ENCODE measurements at regions not wholly inside any gene's neighbourhood (a gene's known extent, or its start where the extent isn't known, plus 50 kb on each side); places are given as distances from the start of the nearest gene placed in this dataset.
"Not testable (repeated sequence)": the region's sequence is repeated elsewhere in the genome, so short reads cannot be mapped to it uniquely, and the experiment has no call there.

DNA sequence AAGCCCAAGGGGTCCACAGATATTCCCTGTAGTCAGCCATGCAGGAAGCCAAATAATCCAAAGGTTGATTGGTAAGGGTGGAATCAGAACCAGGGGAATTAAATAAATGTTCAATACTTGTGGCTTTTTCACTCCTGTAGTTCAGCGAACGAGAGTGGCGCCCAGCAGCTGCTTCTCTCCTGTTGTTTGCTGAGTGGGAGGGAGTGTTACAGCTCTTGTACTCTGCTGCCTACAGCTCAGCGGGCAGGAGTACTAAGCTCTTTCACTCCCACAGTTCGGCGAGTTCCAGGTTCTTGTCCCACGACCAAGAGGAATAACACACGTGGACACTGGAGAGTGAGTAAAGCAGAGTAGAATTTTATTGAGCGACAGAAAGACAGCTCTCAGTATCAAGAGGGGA is 105.9 kb downstream of the MOBP start:
- ATAC-seq (no peak), DNase-seq (no peak)
- Histone ChIP-seq H3K9me3 (no peaks in the 10 kb centered on the region), H3K4me3 (no peak overlapping the region), H3K36me3 (no peaks in the 10 kb centered on the region), H3K27me3 (no peaks in the 10 kb centered on the region), H3K4me1 (peaks cover 0 to 11% (median 0%) of the 10 kb centered on the region in 12 donors), H3K27ac (no peak overlapping the region)
- WGBS, 4 donors: 82 to 90% (median 87%) methylated on average over 9 of the region's 9 CpGs
- TF ChIP-seq, protein P1, sequence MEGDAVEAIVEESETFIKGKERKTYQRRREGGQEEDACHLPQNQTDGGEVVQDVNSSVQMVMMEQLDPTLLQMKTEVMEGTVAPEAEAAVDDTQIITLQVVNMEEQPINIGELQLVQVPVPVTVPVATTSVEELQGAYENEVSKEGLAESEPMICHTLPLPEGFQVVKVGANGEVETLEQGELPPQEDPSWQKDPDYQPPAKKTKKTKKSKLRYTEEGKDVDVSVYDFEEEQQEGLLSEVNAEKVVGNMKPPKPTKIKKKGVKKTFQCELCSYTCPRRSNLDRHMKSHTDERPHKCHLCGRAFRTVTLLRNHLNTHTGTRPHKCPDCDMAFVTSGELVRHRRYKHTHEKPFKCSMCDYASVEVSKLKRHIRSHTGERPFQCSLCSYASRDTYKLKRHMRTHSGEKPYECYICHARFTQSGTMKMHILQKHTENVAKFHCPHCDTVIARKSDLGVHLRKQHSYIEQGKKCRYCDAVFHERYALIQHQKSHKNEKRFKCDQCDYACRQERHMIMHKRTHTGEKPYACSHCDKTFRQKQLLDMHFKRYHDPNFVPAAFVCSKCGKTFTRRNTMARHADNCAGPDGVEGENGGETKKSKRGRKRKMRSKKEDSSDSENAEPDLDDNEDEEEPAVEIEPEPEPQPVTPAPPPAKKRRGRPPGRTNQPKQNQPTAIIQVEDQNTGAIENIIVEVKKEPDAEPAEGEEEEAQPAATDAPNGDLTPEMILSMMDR (IDR thresholded peaks at IDR 0.05): no peak
- no peak for TF ChIP-seq POLR2A (IDR thresholded peaks at IDR 0.05)
- intact Hi-C loops (cut with DNase I): no loop called here

DNA sequence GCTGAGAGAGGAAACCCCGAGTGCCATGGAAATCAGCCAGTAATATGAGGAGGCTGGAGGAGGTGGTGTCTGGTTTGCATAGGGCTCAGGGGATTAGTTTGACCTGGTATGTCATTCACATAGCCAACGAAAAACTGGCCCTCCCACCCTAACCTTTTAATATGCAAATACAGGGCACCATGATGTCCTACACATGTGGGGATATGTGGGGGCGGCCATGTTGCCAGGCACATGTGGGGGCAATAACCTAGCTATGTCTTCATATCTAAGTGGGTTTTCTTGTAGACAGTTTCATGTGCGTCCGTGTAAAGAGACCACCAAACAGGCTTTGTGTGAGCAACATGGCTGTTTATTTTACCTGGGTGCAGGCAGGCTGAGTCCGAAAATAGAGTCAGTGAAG is 110.1 kb downstream of the MOBP start:
- intact Hi-C loops (cut with DNase I): no loop called here

DNA sequence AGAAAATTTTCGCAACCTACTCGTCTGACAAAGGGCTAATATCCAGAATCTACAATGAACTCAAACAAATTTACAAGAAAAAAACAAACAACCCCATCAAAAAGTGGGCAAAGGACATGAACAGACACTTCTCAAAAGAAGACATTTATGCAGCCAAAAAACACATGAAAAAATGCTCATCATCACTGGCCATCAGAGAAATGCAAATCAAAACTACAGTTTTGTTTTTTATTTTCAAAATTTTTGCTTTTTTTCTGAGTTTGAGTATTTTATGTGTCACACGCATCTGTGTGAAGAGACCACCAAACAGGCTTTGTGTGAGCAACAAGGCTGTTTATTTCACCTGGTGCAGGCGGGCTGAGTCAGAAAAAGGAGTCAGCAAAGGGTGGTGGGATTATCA is 118.7 kb downstream of the MOBP start:
- intact Hi-C loops (cut with DNase I): not testable (repeated sequence)

More for the DNA sequence above, 110.1 kb downstream of the MOBP start:
- 64 to 75% (median 70%) methylated on average over 6 of the region's 6 CpGs for WGBS, 4 donors
- TF ChIP-seq, protein P1 (IDR thresholded peaks at IDR 0.05): no peak
- no peak for TF ChIP-seq POLR2A (IDR thresholded peaks at IDR 0.05)
- H3K27ac ChIP-seq: no peak overlapping the region
- H3K9me3 ChIP-seq: no peaks in the 10 kb centered on the region
- H3K36me3 ChIP-seq: no peaks in the 10 kb centered on the region
- H3K4me1 ChIP-seq: no peaks in the 10 kb centered on the region
- no peak overlapping the region for H3K4me3 ChIP-seq
- H3K27me3 ChIP-seq: no peaks in the 10 kb centered on the region
- DNase-seq (no peak), ATAC-seq (no peak)

DNA sequence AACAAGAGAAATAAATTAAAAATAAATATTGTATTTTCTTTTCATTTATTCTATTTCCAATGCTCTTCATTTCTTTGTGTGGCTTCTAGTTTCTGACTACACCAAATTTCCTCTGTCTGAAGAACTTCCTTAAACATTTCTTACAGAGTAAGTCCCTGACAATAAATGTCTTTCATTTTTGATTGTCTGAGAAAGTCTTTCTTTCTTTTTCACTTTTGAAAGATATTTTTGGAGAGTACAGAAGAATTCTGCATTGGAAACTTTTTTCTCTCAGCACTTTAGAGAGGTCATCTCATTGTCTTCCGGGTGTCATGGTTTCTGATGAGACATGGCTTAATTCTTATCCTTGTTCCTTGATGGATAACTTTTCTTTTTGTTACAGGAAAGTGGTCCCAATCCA is 119.6 kb downstream of the MOBP start:
- H3K9me3 ChIP-seq: peaks cover 0 to 4% (median 0%) of the 10 kb centered on the region in 12 donors
- H3K4me1 ChIP-seq: no peaks in the 10 kb centered on the region
- no peak for TF ChIP-seq POLR2A (IDR thresholded peaks at IDR 0.05)
- TF ChIP-seq, protein P1 (IDR thresholded peaks at IDR 0.05): no peak
- no peak overlapping the region for H3K4me3 ChIP-seq
- H3K27ac ChIP-seq: no peak overlapping the region
- 83 to 88% (median 84%) methylated on average over 1 of the region's 1 CpG for WGBS, 4 donors
- DNase-seq (no peak), ATAC-seq (no peak)
- no peaks in the 10 kb centered on the region for H3K27me3 ChIP-seq
- intact Hi-C loops (cut with DNase I): no loop called here
- no peaks in the 10 kb centered on the region for H3K36me3 ChIP-seq

More for the DNA sequence above, 118.7 kb downstream of the MOBP start:
- H3K36me3 ChIP-seq, H3K27ac ChIP-seq, H3K4me3 ChIP-seq, H3K27me3 ChIP-seq, ATAC-seq, H3K9me3 ChIP-seq, DNase-seq, H3K4me1 ChIP-seq: not testable (repeated sequence)
- WGBS, 4 donors: 82 to 93% (median 87%) methylated on average over 2 to 4 of the region's 4 CpGs

DNA sequence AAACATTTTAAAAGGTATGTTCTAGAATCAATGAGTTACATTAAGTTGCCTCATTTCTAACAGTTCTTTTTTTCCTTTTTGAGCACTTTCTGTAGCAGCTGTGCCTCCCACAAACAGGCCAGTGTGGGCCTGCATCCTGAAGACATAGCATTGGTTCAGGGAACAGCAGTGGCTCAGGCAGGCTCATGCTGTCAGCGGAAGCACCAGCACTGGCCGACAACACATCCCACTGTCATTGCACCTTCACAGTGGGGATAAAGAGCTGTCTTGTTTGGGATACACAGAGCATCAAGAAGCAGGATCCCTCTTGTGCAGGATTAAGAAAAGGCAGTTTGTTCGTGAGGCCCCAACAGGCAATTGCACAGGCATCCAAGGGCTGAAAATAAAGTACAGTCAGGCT is 123.3 kb downstream of the MOBP start:
- Histone ChIP-seq H3K27ac (no peak overlapping the region), H3K4me3 (no peak overlapping the region), H3K36me3 (no peaks in the 10 kb centered on the region), H3K27me3 (no peaks in the 10 kb centered on the region), H3K4me1 (no peaks in the 10 kb centered on the region), H3K9me3 (peaks cover 0 to 4% (median 0%) of the 10 kb centered on the region in 12 donors)
- ATAC-seq (no peak), DNase-seq (no peak)
- intact Hi-C loops (cut with DNase I): no loop called here
- 76 to 83% (median 81%) methylated on average over 3 of the region's 3 CpGs for WGBS, 4 donors
- TF ChIP-seq POLR2A (IDR thresholded peaks at IDR 0.05): no peak
- TF ChIP-seq, protein P1 (IDR thresholded peaks at IDR 0.05): no peak

Measured in heart left ventricle (tissue), 16 donors.